ENCODE measurements at regions not wholly inside any gene's neighbourhood (a gene's known extent, or its start where the extent isn't known, plus 50 kb on each side); places are given as distances from the start of the nearest gene placed in this dataset.

- no peak overlapping the region for H3K18ac ChIP-seq (ENCODE audit: low read depth in 1 of 2, low read length in 2 of 2)
- 73% methylated on average over 5 of the region's 6 CpGs for WGBS
These were observed 294.7 kb downstream of the QKI start for GRCh38 chr6:163709255-163709654.

GRCh38 chr6:163708466-163708865 is 293.9 kb downstream of the QKI start:
- no peaks in the 10 kb centered on the region for H3K36me3 ChIP-seq (ENCODE audit: control insufficient read depth in 1 of 2, insufficient read depth in 2 of 2, low read depth in 1 of 2, low read length in 2 of 2)
- H3K27me3 ChIP-seq (ENCODE audit: control insufficient read depth in 1 of 2, insufficient read depth in 1 of 2, low read length in 2 of 2): no peaks in the 10 kb centered on the region
- H3K9ac ChIP-seq (ENCODE audit: low read length): no peak overlapping the region
- H2AK5ac ChIP-seq (ENCODE audit: low read length, severe bottlenecking): no peak overlapping the region
- no peak for DNase-seq
- H3K4me1 ChIP-seq (ENCODE audit: control insufficient read depth, insufficient read depth, low read depth, low read length): no peaks in the 10 kb centered on the region
- H3K14ac ChIP-seq (ENCODE audit: low read length in 2 of 2): no peak overlapping the region
- no peaks in the 10 kb centered on the region for H3K79me1 ChIP-seq (replicated peaks; ENCODE audit: low read length, poor library complexity, severe bottlenecking)
- no peak overlapping the region for H2BK12ac ChIP-seq (ENCODE audit: low read length in 2 of 2)
- H2BK120ac ChIP-seq (ENCODE audit: low read depth, low read length): no peak overlapping the region
- no peak overlapping the region for H3K18ac ChIP-seq (ENCODE audit: low read depth in 1 of 2, low read length in 2 of 2)
- H3K23ac ChIP-seq (ENCODE audit: low read length in 2 of 2): no peak overlapping the region
- no peak overlapping the region for H3K4ac ChIP-seq (ENCODE audit: low read depth in 1 of 2, low read length in 2 of 2)
- no peak overlapping the region for H3K27ac ChIP-seq (ENCODE audit: low read length, poor library complexity, severe bottlenecking)
- H2AFZ ChIP-seq (ENCODE audit: low read depth, low read length): no peak overlapping the region
- H2BK15ac ChIP-seq (ENCODE audit: low read depth, poor library complexity, severe bottlenecking): no peak overlapping the region
- H4K8ac ChIP-seq (ENCODE audit: low read length): no peak overlapping the region
- WGBS: 88% methylated on average over 6 of the region's 7 CpGs
- H4K91ac ChIP-seq (ENCODE audit: low read length): no peak overlapping the region
- H3K9me3 ChIP-seq (ENCODE audit: control insufficient read depth, low read length): no peaks in the 10 kb centered on the region
- no peak overlapping the region for H3K4me2 ChIP-seq (ENCODE audit: low read length, poor library complexity, severe bottlenecking)
- H2BK5ac ChIP-seq (ENCODE audit: low read depth, low read length, poor library complexity, severe bottlenecking): no peak overlapping the region
- H3K4me3 ChIP-seq (ENCODE audit: insufficient read depth in 1 of 2, low read depth in 1 of 2, low read length in 2 of 2): no peak overlapping the region

More at GRCh38 chr6:163709255-163709654, 294.7 kb downstream of the QKI start:
- Histone ChIP-seq H2BK12ac (ENCODE audit: low read length in 2 of 2) (no peak overlapping the region), H2BK15ac (ENCODE audit: low read depth, poor library complexity, severe bottlenecking) (no peak overlapping the region), H3K4me2 (ENCODE audit: low read length, poor library complexity, severe bottlenecking) (no peak overlapping the region), H4K91ac (ENCODE audit: low read length) (no peak overlapping the region), H2AK5ac (ENCODE audit: low read length, severe bottlenecking) (no peak overlapping the region), H3K27ac (ENCODE audit: low read length, poor library complexity, severe bottlenecking) (no peak overlapping the region), H2BK120ac (ENCODE audit: low read depth, low read length) (no peak overlapping the region), H2AFZ (ENCODE audit: low read depth, low read length) (no peak overlapping the region), H3K4me3 (ENCODE audit: insufficient read depth in 1 of 2, low read depth in 1 of 2, low read length in 2 of 2) (no peak overlapping the region), H3K23ac (ENCODE audit: low read length in 2 of 2) (no peak overlapping the region), H3K9ac (ENCODE audit: low read length) (no peak overlapping the region), H3K36me3 (ENCODE audit: control insufficient read depth in 1 of 2, insufficient read depth in 2 of 2, low read depth in 1 of 2, low read length in 2 of 2) (no peaks in the 10 kb centered on the region), H3K27me3 (ENCODE audit: control insufficient read depth in 1 of 2, insufficient read depth in 1 of 2, low read length in 2 of 2) (no peaks in the 10 kb centered on the region), H4K8ac (ENCODE audit: low read length) (no peak overlapping the region), H3K9me3 (ENCODE audit: control insufficient read depth, low read length) (no peaks in the 10 kb centered on the region), H3K4ac (ENCODE audit: low read depth in 1 of 2, low read length in 2 of 2) (no peak overlapping the region), H3K14ac (ENCODE audit: low read length in 2 of 2) (no peak overlapping the region), H3K79me1 (replicated peaks; ENCODE audit: low read length, poor library complexity, severe bottlenecking) (no peaks in the 10 kb centered on the region), H3K4me1 (ENCODE audit: control insufficient read depth, insufficient read depth, low read depth, low read length) (no peaks in the 10 kb centered on the region), H2BK5ac (ENCODE audit: low read depth, low read length, poor library complexity, severe bottlenecking) (no peak overlapping the region)
- DNase-seq: no peak

DNA sequence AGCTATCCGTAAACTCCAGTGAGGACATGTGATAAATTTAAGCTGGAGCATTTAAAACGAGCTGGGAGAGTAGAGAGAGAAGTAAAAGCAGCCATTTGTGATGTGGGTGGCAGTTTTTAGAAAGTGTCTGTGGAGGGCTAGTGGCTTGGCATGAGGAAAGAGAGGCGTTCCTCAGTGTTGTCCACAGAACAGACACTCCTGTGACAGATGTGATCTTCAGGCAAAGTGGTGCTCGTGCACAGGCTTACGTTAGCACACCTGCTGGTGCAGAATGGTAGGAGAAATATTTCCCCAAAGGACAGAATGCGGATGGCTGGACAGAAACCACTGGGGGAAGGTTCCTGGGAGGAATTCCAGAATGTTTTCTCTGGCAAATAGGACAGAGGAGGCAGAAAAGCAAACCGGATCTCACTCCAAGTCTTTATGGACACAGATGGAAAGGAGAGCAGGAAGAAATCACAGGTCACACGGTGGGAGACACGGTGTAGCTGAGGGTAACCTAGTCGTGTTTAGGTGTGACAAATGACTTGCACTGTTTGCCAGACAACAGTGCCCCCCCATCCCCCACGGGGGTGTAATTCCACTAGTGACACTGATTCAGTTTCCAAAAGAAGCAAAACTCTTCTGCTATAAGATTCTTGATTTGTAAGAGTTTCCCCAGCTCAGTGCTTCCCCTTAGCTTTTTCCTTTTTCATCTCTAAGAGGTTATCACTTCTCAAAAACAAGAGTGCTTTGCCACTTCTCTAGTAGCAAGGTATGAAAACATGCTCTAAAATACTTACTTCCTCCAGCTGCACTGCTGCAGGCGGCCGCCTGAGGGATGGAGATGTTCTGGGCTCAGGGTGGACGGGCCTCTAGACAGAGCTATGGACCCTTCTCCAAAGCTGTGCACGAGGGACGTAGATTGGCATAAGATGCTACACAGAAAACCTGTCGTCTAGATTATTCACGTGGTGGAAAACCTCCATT is 293.2 kb downstream of the QKI start:
- DNase-seq: no peak
- WGBS: 80% methylated on average over 18 of the region's 18 CpGs
- H3K4me3 ChIP-seq (ENCODE audit: insufficient read depth in 1 of 2, low read depth in 1 of 2, low read length in 2 of 2): no peak overlapping the region
- no peak overlapping the region for H3K14ac ChIP-seq (ENCODE audit: low read length in 2 of 2)
- H3K4me2 ChIP-seq (ENCODE audit: low read length, poor library complexity, severe bottlenecking): no peak overlapping the region
- no peak overlapping the region for H4K8ac ChIP-seq (ENCODE audit: low read length)
- no peaks in the 10 kb centered on the region for H3K9me3 ChIP-seq (ENCODE audit: control insufficient read depth, low read length)
- H3K4me1 ChIP-seq (ENCODE audit: control insufficient read depth, insufficient read depth, low read depth, low read length): no peaks in the 10 kb centered on the region
- H3K23ac ChIP-seq (ENCODE audit: low read length in 2 of 2): no peak overlapping the region
- no peak overlapping the region for H2AK5ac ChIP-seq (ENCODE audit: low read length, severe bottlenecking)
- no peak overlapping the region for H3K18ac ChIP-seq (ENCODE audit: low read depth in 1 of 2, low read length in 2 of 2)
- H2AFZ ChIP-seq (ENCODE audit: low read depth, low read length): no peak overlapping the region
- no peak overlapping the region for H2BK120ac ChIP-seq (ENCODE audit: low read depth, low read length)
- no peaks in the 10 kb centered on the region for H3K36me3 ChIP-seq (ENCODE audit: control insufficient read depth in 1 of 2, insufficient read depth in 2 of 2, low read depth in 1 of 2, low read length in 2 of 2)
- no peak overlapping the region for H2BK5ac ChIP-seq (ENCODE audit: low read depth, low read length, poor library complexity, severe bottlenecking)
- H3K9ac ChIP-seq (ENCODE audit: low read length): peak overlapping the region; percentile 27
- H4K91ac ChIP-seq (ENCODE audit: low read length): no peak overlapping the region
- no peaks in the 10 kb centered on the region for H3K27me3 ChIP-seq (ENCODE audit: control insufficient read depth in 1 of 2, insufficient read depth in 1 of 2, low read length in 2 of 2)
- H2BK15ac ChIP-seq (ENCODE audit: low read depth, poor library complexity, severe bottlenecking): no peak overlapping the region
- no peaks in the 10 kb centered on the region for H3K79me1 ChIP-seq (replicated peaks; ENCODE audit: low read length, poor library complexity, severe bottlenecking)
- no peak overlapping the region for H3K27ac ChIP-seq (ENCODE audit: low read length, poor library complexity, severe bottlenecking)
- H3K4ac ChIP-seq (ENCODE audit: low read depth in 1 of 2, low read length in 2 of 2): no peak overlapping the region
- H2BK12ac ChIP-seq (ENCODE audit: low read length in 2 of 2): no peak overlapping the region

- Histone ChIP-seq H3K27me3 (ENCODE audit: control insufficient read depth in 1 of 2, insufficient read depth in 1 of 2, low read length in 2 of 2) (no peaks in the 10 kb centered on the region), H3K4ac (ENCODE audit: low read depth in 1 of 2, low read length in 2 of 2) (no peak overlapping the region), H3K27ac (ENCODE audit: low read length, poor library complexity, severe bottlenecking) (no peak overlapping the region), H3K14ac (ENCODE audit: low read length in 2 of 2) (no peak overlapping the region), H3K79me1 (replicated peaks; ENCODE audit: low read length, poor library complexity, severe bottlenecking) (no peaks in the 10 kb centered on the region), H2BK5ac (ENCODE audit: low read depth, low read length, poor library complexity, severe bottlenecking) (no peak overlapping the region), H2BK120ac (ENCODE audit: low read depth, low read length) (no peak overlapping the region), H4K8ac (ENCODE audit: low read length) (no peak overlapping the region), H2BK12ac (ENCODE audit: low read length in 2 of 2) (no peak overlapping the region), H4K91ac (ENCODE audit: low read length) (no peak overlapping the region), H3K4me3 (ENCODE audit: insufficient read depth in 1 of 2, low read depth in 1 of 2, low read length in 2 of 2) (no peak overlapping the region), H2AK5ac (ENCODE audit: low read length, severe bottlenecking) (no peak overlapping the region), H2AFZ (ENCODE audit: low read depth, low read length) (no peak overlapping the region), H3K9me3 (ENCODE audit: control insufficient read depth, low read length) (no peaks in the 10 kb centered on the region), H3K36me3 (ENCODE audit: control insufficient read depth in 1 of 2, insufficient read depth in 2 of 2, low read depth in 1 of 2, low read length in 2 of 2) (no peaks in the 10 kb centered on the region), H3K18ac (ENCODE audit: low read depth in 1 of 2, low read length in 2 of 2) (no peak overlapping the region), H3K4me2 (ENCODE audit: low read length, poor library complexity, severe bottlenecking) (no peak overlapping the region), H3K4me1 (ENCODE audit: control insufficient read depth, insufficient read depth, low read depth, low read length) (no peaks in the 10 kb centered on the region), H3K9ac (ENCODE audit: low read length) (no peak overlapping the region), H2BK15ac (ENCODE audit: low read depth, poor library complexity, severe bottlenecking) (peak overlapping the region; percentile 0), H3K23ac (ENCODE audit: low read length in 2 of 2) (no peak overlapping the region)
- 82% methylated on average over 6 of the region's 6 CpGs for WGBS
- DNase-seq: no peak
These were observed 292.1 kb downstream of the QKI start for GRCh38 chr6:163706500-163707087.
